GM12892 (cell line): ENCODE measurements at regions not wholly inside any gene's neighbourhood (a gene's known extent, or its start where the extent isn't known, plus 50 kb on each side); places are given as distances from the start of the nearest gene placed in this dataset.

Experiments
- DNase-seq: peaks from one replicate; pipeline ENCODE4 v3.0.0; 2011; ENCODE audit not compliant: insufficient read length
- FAIRE-seq: peaks from 2 replicates; lab custom pipeline; 2011; peaks lifted over from hg19 to GRCh38; lab: Jason Lieb, UNC
- POLR2A ChIP-seq: IDR thresholded peaks from 2 replicates; pipeline ENCODE4 v1.6.1; 2011; ENCODE audit warnings: low read depth, low read length, control low read depth
- POLR2AphosphoS5 ChIP-seq: IDR thresholded peaks from 2 replicates; pipeline ENCODE4 v1.6.1; 2011; ENCODE audit warnings: low read depth, low read length, control low read depth
- TAF1 ChIP-seq: IDR thresholded peaks from 2 replicates; pipeline ENCODE4 v1.6.1; 2011; ENCODE audit warnings: low read depth, mild to moderate bottlenecking, control low read depth, low read length, borderline replicate concordance

- DNase-seq (no peak), FAIRE-seq (no peak)
- TF ChIP-seq POLR2A: no peak
Measured at GRCh38 chr6:112690497-112691202, 343.5 kb downstream of the RFPL4B start.

DNA sequence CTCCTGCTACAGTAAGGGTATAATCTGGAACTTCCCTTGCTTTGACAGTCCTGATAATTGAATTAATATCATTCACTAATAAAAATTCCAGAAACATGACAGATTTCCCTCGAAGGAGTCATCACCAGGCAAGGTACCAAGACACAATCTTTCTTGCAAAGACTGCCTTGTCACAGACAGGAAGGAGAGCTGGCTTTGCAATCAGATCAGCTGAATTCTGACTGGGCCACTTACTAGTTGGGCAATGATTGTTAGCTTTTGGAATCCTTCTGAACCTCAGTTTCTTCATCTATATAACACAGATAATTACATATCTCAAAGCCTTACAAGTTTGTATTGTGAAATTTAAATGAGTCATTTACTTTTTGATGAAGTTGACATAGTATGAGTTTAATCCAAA lies 344.2 kb downstream of the RFPL4B start:
- TF ChIP-seq POLR2AphosphoS5 (no peak), TAF1 (no peak), POLR2A (no peak)
- DNase-seq: no peak
- FAIRE-seq: no peak

DNA sequence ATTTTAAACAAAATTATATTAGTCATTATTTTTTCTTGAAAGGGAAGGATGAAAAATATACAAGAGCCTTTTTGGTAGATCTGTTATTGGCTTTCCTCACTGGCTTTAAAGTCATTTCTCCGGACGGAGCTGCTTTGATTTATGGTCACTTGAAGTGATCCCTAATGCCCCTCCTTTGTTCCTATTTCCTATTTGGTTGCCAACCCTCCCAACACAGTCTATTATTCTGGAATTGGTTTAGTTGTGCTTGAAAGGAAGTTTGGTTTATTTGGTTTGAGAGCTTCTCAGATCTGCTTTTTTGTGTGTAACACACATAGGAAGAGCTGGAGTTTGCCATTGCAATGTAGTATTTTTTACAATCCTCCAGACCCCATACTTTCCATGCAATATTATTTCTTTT lies 347.9 kb downstream of the RFPL4B start:
- TF ChIP-seq POLR2A (no peak), TAF1 (no peak), POLR2AphosphoS5 (no peak)
- DNase-seq (no peak), FAIRE-seq (no peak)

DNA sequence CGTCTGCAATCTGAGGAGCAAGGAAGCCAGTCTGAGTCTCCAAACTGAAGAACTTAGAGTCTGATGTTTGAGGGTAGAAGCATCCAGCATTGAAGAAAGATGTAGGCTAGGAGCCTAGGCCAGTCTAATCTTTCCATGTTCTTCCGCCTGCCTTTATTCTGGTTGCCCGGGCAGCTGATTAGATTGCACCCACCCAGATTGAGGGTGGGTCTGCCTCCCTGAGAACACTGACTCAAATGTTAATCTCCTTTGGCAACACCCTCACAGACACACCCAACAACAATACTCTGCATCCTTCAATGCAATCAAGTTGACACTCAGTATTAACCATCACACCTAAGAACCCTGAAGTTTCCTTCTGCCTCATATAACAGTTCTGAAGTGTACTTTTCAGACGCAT lies 350.1 kb downstream of the RFPL4B start:
- TF ChIP-seq POLR2AphosphoS5 (no peak), POLR2A (no peak), TAF1 (no peak)
- DNase-seq (no peak), FAIRE-seq (no peak)

DNA sequence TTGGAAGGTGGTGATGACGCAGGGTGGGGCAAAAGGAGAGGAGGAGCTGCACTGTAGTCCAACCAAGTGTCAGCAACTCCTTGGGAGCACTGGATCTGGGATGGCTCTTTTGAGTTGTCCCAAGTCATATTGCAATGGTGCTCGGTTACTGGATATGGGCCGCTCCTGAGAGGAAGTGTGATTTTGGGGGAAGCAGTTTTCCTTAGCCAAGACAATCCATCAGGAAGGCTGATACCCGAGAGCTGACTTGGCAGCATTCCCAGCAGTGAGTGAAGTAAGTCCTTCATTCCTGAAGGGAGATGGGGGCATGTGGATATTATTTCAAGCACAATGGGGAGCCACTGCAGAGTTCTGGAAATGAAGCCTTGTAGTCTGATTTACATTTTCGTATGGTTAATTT lies 354.1 kb downstream of the RFPL4B start:
- no peak for TF ChIP-seq POLR2AphosphoS5
- TF ChIP-seq POLR2A: no peak
- TF ChIP-seq TAF1: no peak
- FAIRE-seq (no peak), DNase-seq (no peak)

DNA sequence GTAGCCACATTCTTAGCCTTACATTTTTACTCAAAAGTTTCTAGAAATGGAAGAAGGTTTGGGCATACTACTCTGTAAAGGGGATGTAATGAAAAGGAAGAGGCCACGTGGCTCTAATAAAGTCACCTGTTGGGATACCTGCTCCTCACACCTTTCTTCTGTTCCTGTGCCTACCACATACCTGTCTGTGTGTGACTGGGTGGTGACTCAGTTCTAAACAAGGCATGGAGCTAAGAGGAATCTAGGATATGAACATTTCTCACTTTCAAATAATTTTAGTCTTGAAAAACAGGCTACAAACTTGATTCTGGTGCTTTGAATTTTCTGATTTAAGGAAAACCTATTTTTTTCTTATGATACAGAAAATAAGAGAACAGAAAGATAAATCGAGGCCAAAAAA lies 363.6 kb downstream of the RFPL4B start:
- FAIRE-seq (no peak), DNase-seq (no peak)
- no peak for TF ChIP-seq POLR2AphosphoS5
- no peak for TF ChIP-seq TAF1
- no peak for TF ChIP-seq POLR2A

- no peak for DNase-seq
- TF ChIP-seq POLR2AphosphoS5: no peak
- no peak for TF ChIP-seq TAF1
- no peak for TF ChIP-seq POLR2A
- no peak for FAIRE-seq
Measured at GRCh38 chr6:112713402-112713801, 366.3 kb downstream of the RFPL4B start.

DNA sequence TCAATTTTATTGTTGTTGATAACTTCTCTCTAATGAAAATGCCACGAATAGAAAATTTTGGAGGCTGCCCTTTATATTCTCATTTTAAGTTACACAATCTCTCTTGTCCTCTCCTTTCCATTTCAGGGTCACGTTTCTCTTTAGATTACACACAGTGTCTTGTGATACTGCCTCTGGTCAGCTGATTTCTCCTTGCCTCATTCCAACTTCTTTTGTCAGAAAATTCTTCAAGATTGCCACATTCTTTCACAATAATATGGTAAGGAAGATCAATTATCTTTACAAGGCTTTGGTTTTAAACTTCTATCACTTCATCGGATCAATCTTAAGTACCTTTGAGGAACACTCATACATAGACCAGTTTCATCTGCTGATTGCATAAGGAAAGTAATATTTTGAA lies 370.3 kb downstream of the RFPL4B start:
- no peak for FAIRE-seq
- TF ChIP-seq TAF1: no peak
- TF ChIP-seq POLR2AphosphoS5: no peak
- TF ChIP-seq POLR2A: no peak
- no peak for DNase-seq

GRCh38 chr6:112717856-112718255 lies 370.7 kb downstream of the RFPL4B start:
- no peak for TF ChIP-seq TAF1
- no peak for TF ChIP-seq POLR2AphosphoS5
- TF ChIP-seq POLR2A: no peak
- FAIRE-seq (no peak), DNase-seq (no peak)

DNA sequence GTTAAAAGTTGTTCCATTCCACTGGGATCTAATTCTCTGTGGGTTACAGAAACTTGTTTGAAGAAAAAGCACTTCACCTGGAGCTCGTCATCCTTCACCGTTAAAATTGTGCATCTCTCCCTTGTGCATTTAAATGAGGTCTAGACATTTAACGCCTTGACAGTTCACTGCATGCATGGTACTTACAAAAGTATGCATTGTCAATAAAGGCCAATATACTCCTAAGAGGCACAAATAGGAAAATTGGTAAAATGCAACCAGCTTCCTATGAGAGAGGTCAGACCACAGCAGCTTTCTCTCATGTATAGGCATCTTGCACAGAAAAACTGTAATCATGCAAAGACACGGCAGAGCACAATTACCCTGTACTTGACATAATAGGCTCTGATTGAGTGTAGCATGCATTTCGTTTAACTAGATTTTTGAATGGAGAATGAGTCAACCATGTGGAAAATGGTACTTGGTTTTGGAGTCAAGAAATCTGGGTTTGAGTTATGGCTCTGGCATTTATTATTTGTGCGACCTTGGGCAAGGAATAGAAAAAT lies 378.5 kb downstream of the RFPL4B start:
- DNase-seq (no peak), FAIRE-seq (no peak)
- no peak for TF ChIP-seq POLR2AphosphoS5

DNA sequence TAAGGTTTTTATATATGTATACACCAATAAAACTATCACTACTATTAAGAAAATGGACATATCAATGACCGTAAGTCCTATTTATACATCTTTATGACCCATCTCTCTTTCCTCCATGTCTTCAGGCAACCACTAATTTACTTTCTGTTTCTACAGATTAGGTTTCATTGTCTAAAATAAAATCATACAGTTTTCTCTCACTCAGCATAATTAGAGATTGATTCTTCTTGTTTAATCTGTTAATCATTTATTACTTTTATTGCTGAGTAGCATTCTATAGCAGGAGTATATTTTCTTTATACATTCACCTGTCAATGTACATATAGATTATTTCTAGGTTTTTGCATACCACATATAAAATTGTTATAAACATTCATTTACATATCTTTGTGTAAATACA lies 388.0 kb downstream of the RFPL4B start:
- DNase-seq: no peak

GRCh38 chr6:112739766-112740165 lies 392.6 kb downstream of the RFPL4B start:
- FAIRE-seq: no peak
- no peak for DNase-seq
- TF ChIP-seq TAF1 (no peak), POLR2AphosphoS5 (no peak)

More for the DNA sequence above, 388.0 kb downstream of the RFPL4B start:
- no peak for TF ChIP-seq POLR2AphosphoS5
- no peak for TF ChIP-seq TAF1
- no peak for TF ChIP-seq POLR2A
- FAIRE-seq: no peak

DNA sequence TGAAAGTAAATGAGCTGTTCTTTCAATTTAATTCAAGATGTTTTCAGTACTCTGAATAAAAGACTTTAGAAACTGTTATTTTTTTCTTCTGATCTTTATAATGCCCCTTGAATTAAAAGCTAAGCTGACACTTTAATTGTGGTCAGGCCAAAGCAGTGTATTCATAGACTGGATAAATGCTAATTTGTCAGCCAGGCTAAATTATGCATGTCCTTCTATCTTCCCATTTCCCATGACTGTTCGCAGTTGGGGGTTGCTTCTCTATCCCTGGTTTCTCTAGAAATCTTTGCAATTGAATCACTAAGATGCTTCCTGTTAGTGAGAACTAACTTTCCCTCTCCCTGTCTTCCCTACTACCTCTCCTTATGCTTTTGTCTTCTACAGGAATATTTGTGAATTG lies 396.2 kb downstream of the RFPL4B start:
- no peak for DNase-seq
- FAIRE-seq: no peak
- TF ChIP-seq POLR2A: no peak
- TF ChIP-seq TAF1: no peak
- TF ChIP-seq POLR2AphosphoS5: no peak
